ENCODE measurements at regions not wholly inside any gene's neighbourhood (a gene's known extent, or its start where the extent isn't known, plus 50 kb on each side); places are given as distances from the start of the nearest gene placed in this dataset.

DNA sequence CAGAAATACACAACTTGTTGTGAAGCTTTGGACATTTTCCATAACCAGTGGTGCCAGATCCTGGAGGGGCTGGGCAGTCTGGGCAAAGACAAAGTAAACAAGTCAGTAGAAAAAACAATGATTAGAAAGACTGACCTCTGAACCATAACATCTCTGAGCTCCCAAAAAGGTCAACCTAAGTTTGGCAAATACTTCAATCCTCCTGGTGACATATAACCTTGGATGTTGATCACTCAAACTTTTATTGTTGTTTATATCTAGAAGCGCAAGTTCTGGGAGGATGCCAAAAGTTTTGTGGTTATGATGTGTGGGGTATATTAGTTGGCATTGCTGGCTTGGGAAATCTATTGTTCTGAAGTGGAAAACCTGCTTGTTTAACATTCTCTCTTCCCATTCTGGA, 257.7 kb downstream of the DIPK2A start:
- TF ChIP-seq, protein P1, sequence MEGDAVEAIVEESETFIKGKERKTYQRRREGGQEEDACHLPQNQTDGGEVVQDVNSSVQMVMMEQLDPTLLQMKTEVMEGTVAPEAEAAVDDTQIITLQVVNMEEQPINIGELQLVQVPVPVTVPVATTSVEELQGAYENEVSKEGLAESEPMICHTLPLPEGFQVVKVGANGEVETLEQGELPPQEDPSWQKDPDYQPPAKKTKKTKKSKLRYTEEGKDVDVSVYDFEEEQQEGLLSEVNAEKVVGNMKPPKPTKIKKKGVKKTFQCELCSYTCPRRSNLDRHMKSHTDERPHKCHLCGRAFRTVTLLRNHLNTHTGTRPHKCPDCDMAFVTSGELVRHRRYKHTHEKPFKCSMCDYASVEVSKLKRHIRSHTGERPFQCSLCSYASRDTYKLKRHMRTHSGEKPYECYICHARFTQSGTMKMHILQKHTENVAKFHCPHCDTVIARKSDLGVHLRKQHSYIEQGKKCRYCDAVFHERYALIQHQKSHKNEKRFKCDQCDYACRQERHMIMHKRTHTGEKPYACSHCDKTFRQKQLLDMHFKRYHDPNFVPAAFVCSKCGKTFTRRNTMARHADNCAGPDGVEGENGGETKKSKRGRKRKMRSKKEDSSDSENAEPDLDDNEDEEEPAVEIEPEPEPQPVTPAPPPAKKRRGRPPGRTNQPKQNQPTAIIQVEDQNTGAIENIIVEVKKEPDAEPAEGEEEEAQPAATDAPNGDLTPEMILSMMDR (conservative IDR thresholded peaks at IDR 0.05), result no peak
- TF ChIP-seq EZH2 (IDR thresholded peaks at IDR 0.05; ENCODE audit: low read depth), result no peak

Data from PC-9 (cell line).